Gastroesophageal sphincter (tissue), 3 donors: ENCODE measurements at regions not wholly inside any gene's neighbourhood (a gene's known extent, or its start where the extent isn't known, plus 50 kb on each side); places are given as distances from the start of the nearest gene placed in this dataset.

Source experiments
- EP300 ChIP-seq: sonication (generic); formaldehyde crosslinking; IDR thresholded peaks from one replicate; pipeline ENCODE4 v1.6.1; 2017; ENCODE audit warnings: antibody characterized with exemption, mild to moderate bottlenecking
- POLR2A ChIP-seq, 2 donors: fragments of 450-650 bp; IDR thresholded peaks; one replicate each; pipeline ENCODE4 v1.6.1; 2017; ENCODE audit warnings: antibody characterized with exemption in 2 of 2, mild to moderate bottlenecking in 2 of 2, moderate library complexity in 1 of 2
- TF ChIP-seq, protein P1 (sequence below), 4 experiments: fragments of 200-600 bp in 2 of 4; fragments of 450-650 bp in 2 of 4; sonication (generic) in 1 of 4; IDR thresholded peaks; one replicate each; pipeline ENCODE4 v1.5.1; 2017 to 2019; ENCODE audit warnings: antibody characterized with exemption in 4 of 4, mild to moderate bottlenecking in 2 of 4, moderate library complexity in 2 of 4

DNA sequence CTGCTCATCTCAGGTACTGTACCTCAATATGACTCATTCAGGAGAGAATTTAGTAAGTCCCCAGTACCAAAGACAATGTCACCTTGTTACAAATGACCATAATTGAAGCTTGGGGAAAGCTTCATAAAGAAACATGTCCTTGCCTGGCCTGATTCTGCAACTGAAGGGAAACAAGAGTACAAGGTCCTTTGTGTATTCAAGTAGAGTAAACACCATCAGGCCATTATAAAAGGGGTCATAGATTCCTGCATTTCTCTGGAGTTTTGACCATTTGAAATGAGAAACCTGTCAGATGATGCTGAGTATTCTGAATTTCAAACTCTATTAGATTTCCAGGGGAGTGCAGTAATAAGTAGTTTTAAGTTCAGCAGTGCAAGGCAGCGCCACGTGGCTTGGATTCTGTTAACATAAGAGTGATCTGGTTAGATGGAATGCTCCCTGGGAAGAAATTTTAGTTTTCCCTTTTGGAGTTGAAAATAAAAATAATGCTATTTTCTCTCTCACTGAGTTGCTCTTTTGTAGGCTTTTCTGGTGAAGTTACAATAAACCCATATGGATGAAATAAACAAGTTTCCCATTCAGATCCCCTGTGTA lies 1054.3 kb downstream of the EPHA7 start:
- TF ChIP-seq, protein P1, sequence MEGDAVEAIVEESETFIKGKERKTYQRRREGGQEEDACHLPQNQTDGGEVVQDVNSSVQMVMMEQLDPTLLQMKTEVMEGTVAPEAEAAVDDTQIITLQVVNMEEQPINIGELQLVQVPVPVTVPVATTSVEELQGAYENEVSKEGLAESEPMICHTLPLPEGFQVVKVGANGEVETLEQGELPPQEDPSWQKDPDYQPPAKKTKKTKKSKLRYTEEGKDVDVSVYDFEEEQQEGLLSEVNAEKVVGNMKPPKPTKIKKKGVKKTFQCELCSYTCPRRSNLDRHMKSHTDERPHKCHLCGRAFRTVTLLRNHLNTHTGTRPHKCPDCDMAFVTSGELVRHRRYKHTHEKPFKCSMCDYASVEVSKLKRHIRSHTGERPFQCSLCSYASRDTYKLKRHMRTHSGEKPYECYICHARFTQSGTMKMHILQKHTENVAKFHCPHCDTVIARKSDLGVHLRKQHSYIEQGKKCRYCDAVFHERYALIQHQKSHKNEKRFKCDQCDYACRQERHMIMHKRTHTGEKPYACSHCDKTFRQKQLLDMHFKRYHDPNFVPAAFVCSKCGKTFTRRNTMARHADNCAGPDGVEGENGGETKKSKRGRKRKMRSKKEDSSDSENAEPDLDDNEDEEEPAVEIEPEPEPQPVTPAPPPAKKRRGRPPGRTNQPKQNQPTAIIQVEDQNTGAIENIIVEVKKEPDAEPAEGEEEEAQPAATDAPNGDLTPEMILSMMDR (IDR thresholded peaks at IDR 0.05) = no peak
- no peak for TF ChIP-seq POLR2A (IDR thresholded peaks at IDR 0.05)
- no peak for TF ChIP-seq EP300
